ENCODE measurements at regions not wholly inside any gene's neighbourhood (a gene's known extent, or its start where the extent isn't known, plus 50 kb on each side); places are given as distances from the start of the nearest gene placed in this dataset.

- TF ChIP-seq ARNT (IDR thresholded peaks at IDR 0.05) (no peak), SUZ12 (IDR thresholded peaks at IDR 0.05) (no peak), PKNOX1 (IDR thresholded peaks at IDR 0.05) (no peak), FOXM1 (IDR thresholded peaks at IDR 0.05; ENCODE audit: borderline replicate concordance) (no peak), CTBP1 (IDR thresholded peaks at IDR 0.05; ENCODE audit: borderline replicate concordance) (no peak), TARDBP (IDR thresholded peaks at IDR 0.05) (no peak), SP1 (IDR thresholded peaks at IDR 0.05) (no peak), FOXA1 (IDR thresholded peaks at IDR 0.05) (no peak), HDGF (IDR thresholded peaks at IDR 0.05; ENCODE audit: borderline replicate concordance) (no peak), BHLHE40 (IDR thresholded peaks at IDR 0.05; ENCODE audit: borderline replicate concordance) (no peak)
These were observed 304.8 kb upstream of the ZNF462 start for GRCh38 chr9:106557996-106558667.
